ENCODE measurements at regions not wholly inside any gene's neighbourhood (a gene's known extent, or its start where the extent isn't known, plus 50 kb on each side); places are given as distances from the start of the nearest gene placed in this dataset.

DNA sequence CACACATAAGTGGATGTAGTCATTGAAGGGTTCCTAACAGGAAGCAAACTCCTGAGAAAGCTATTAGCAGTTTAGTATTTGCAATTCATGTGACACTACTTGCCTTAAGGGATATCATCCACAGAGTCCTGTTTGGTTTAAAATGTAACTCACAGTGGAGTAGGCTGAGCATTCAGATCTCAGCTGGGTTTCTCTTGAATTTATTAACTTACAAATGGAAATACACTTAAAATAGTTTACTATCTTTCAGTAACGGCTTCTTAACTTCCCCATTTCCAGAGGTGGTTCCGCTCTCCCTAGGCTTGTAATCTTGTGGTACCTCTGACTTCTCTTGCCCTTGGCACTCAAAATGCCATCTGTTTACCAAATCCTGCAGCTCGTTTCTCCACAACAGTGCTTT lies 660.7 kb upstream of the ADAMTS16 start:
- no peak for TF ChIP-seq CTCF (IDR thresholded peaks at IDR 0.05; ENCODE audit: control insufficient read depth, extremely low read depth, insufficient read depth)
- no peak for DNase-seq (ENCODE audit: low read depth)
- no peak overlapping the region for H3K4me3 ChIP-seq (ENCODE audit: low read depth, low read length)

DNA sequence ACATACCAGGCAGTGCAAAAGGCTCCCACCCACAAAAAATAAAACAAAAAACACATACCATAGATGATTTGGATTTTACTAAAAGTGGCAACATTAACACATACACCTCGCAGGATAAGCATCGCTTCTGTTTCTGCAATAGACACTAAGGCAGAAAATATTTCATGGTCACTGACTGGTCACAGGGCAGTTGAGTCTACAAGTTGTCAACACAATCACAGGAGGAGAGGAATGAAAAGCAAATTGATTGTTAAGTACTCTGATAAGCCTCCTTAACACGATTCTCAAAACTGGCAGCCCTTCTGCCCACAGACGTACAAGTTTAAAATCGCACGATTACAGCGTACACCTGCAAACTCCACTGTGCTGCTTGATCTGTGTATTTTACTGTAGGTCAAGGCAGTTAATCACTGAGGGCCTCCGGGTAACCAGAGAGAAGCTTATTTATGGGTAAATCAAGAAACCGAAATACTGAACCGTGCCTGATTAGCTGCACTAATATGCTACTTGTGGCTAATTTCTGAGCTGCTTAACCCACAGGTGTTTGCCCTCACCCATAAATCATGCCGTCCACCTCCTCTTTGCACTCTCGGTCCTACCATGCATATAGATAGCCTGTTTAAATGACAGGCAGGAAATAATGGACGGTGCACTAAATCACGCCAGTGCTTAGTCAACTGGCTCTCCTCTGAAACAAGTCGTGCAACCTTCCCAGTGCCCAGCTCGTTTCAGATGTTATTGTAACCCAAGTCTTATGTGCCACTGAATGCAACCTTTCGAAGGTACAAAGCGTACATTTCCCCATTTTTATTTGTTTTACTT lies 659.4 kb upstream of the ADAMTS16 start:
- no peak for TF ChIP-seq CTCF (IDR thresholded peaks at IDR 0.05; ENCODE audit: control insufficient read depth, extremely low read depth, insufficient read depth)
- H3K4me3 ChIP-seq (ENCODE audit: low read depth, low read length) = no peak overlapping the region
- DNase-seq (ENCODE audit: low read depth) = no peak

GRCh38 chr5:4487581-4487980 lies 652.5 kb upstream of the ADAMTS16 start:
- TF ChIP-seq CTCF (IDR thresholded peaks at IDR 0.05; ENCODE audit: control insufficient read depth, extremely low read depth, insufficient read depth) = no peak
- DNase-seq (ENCODE audit: low read depth) = no peak
- H3K4me3 ChIP-seq (ENCODE audit: low read depth, low read length) = no peak overlapping the region

GRCh38 chr5:4511996-4512656 lies 628.0 kb upstream of the ADAMTS16 start:
- TF ChIP-seq CTCF (IDR thresholded peaks at IDR 0.05; ENCODE audit: control insufficient read depth, extremely low read depth, insufficient read depth) = peak; percentile 97
- no peak overlapping the region for H3K4me3 ChIP-seq (ENCODE audit: low read depth, low read length)
- no peak for DNase-seq (ENCODE audit: low read depth)

- no peak for DNase-seq (ENCODE audit: low read depth)
- H3K4me3 ChIP-seq (ENCODE audit: low read depth, low read length) = no peak overlapping the region
- no peak for TF ChIP-seq CTCF (IDR thresholded peaks at IDR 0.05; ENCODE audit: control insufficient read depth, extremely low read depth, insufficient read depth)
These were observed 626.7 kb upstream of the ADAMTS16 start for GRCh38 chr5:4513381-4513780.

DNA sequence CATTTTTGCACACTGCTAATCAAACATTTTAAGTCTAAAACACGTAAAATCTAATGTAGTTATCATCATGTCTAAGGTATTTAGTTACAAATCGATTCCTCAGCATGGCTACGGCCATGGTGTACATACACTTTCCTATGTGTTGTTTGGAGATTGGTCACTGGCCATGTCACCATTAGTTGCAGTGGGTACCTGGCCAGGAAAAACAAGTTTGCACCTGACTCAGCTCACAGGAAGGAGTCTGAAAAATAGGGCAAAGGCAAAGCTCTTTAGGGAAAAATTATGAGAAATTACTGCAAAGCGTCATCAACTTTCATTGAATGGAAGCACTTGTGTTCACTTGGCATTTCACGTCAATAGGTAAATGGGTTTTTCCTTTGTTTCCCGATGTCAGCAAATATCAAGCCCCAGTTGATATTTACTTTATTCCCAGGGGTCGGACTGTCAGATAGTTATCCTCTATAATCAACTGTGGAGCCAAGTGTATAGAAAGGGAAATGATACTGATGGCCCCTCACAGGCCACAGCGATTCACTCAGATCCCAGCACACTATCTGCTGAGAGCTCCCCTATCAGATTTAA lies 626.0 kb upstream of the ADAMTS16 start:
- no peak for DNase-seq (ENCODE audit: low read depth)
- no peak for TF ChIP-seq CTCF (IDR thresholded peaks at IDR 0.05; ENCODE audit: control insufficient read depth, extremely low read depth, insufficient read depth)
- no peak overlapping the region for H3K4me3 ChIP-seq (ENCODE audit: low read depth, low read length)

Measured in LNCaP clone FGC (cell line).